ENCODE measurements at regions not wholly inside any gene's neighbourhood (a gene's known extent, or its start where the extent isn't known, plus 50 kb on each side); places are given as distances from the start of the nearest gene placed in this dataset.
"Not testable (repeated sequence)": the region's sequence is repeated elsewhere in the genome, so short reads cannot be mapped to it uniquely, and the experiment has no call there.

GRCh38 chr17:15802917-15803316, 70.8 kb downstream of the TBC1D26 start:
- DNase-seq = not testable (repeated sequence)

DNA sequence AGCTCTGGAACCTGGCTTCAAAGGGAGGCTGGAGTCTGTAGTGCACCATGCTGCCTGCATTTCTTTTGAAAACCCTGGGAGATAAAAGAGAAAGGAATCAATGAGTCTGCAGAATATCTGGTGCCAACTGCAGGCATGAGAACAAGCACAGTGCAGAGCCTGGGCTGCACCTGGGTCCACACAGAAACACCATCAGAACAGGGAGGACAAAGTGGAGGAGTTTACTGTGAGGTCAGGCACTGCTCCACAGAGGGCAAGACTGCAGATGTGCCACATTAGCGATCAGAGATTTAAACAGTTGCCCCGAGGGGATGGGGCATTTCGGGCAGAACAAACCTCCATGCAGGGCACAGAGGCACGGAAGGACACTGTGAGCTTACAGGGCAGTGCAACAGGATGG, 74.7 kb downstream of the TBC1D26 start:
- DNase-seq = not testable (repeated sequence)

- DNase-seq = not testable (repeated sequence)
Measured at GRCh38 chr17:15813388-15813787, 81.3 kb downstream of the TBC1D26 start.

DNA sequence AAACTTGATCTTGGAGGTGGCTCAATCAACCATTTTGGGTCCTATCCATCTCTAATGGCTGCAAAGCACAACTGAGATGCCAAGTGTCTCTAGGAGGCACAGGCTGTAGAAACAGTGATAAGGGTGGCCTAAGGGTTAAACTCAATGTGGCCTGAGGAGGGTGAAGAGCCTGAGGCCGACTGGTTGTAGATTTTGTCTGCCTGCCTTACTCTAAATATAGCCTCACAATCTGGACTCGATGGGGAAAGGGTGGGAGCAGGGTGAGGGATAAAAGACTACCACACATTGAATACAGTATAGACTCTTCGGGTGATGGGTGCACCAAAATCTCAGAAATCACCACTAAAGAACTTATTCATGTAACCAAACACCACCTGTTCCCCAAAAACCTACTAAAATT, 81.9 kb downstream of the TBC1D26 start:
- DNase-seq = not testable (repeated sequence)

DNA sequence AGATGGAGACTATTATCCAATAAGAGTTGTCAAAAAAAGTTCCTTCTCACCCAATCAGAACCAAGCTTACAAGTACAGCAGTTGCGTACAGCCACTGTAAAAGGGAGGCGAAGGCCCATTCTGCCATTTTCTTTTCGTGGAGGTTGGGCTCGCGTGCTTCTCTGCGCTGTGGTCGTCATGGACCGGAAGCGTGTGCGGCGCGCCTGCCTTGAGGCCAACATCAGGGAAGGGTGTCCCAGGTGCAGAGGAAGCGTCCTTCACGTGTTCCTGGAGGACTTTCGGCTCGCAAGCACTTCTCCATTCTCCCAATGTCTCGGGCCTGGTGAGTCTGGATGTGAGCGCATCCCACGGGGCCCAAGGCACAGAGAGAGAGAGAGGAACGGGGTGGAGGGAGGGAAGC, 85.8 kb downstream of the TBC1D26 start:
- DNase-seq = not testable (repeated sequence)

GRCh38 chr17:15822280-15822679, 90.2 kb downstream of the TBC1D26 start:
- DNase-seq = not testable (repeated sequence)

DNA sequence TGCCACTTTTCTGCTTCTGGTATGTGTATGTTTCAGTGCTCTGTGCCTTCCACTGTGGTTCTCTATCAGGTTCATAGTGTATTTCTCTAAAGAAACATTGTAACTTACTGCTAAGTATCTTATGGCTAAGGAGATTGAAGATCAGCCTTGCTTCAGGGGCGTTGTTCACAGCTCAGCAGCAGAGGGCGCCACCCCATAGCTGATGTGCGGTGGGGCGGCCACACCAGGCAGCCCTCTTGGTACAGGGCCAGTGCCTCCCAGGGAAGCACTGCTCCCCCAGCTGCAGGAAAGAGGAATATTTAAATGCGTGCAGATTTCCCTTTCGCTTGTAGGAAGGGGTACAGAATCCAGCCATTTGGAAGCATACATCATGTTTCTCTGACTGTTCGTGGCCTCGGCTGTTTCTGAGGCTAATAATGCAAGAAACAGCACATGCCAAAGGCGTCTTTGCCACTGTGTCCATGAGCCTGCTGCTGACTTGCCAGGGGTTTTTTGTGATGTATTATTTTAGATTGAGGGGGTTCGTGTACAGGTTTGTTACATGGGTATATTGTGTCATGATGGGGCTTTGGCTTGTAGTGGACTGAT, 96.7 kb downstream of the TBC1D26 start:
- DNase-seq = peak; percentile 47

- DNase-seq = not testable (repeated sequence)
Measured at GRCh38 chr17:15830221-15830620, 98.1 kb downstream of the TBC1D26 start.

DNA sequence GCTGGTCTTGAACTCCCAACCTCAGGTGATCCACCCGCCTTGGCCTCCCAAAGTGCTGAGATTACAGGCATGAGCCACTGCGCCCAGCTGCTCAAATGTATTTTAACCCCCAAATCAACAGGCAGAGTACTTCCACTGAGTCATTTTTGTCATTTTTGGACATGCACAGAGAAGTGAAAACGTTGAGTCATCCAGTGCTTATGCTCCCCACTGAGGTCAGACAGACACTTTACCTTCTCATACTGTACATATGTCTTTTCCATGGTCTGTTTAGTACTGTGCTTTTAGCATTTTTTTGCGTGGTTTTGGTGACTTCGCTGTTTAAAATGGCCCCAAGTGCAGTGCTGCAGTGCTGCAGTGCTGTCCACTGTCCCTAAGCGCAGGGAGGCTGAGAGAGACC, 99.1 kb downstream of the TBC1D26 start:
- DNase-seq = not testable (repeated sequence)

DNA sequence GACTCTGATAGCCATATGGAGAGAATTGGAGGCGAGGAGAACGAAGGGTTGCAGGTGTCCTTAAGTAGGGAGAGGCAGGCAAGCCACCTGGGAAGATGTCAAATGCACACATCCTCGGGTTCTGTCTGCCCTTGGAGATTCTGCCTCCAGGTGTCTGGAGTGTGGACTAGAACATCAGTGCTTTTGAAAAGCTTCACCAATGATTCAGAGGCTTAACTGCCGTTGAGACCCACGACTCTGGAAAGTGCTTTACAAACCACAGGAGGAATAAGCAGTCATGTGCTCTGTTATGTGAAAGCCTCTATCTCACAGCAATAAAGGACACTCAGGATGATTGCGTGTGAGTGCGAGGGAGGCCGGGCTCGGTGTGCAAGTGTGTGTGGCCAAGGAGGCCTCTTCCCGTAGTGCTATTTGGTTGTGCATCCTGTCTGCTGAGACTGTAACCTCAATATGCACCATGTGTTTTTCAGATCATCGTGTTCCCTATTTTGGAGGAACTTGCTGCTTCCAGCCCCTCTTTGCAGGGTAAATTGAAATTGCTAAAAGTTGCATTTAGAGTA, 100.9 kb downstream of the TBC1D26 start:
- not testable (repeated sequence) for DNase-seq

- not testable (repeated sequence) for DNase-seq
Measured at GRCh38 chr17:15833890-15834289, 101.8 kb downstream of the TBC1D26 start.

DNA sequence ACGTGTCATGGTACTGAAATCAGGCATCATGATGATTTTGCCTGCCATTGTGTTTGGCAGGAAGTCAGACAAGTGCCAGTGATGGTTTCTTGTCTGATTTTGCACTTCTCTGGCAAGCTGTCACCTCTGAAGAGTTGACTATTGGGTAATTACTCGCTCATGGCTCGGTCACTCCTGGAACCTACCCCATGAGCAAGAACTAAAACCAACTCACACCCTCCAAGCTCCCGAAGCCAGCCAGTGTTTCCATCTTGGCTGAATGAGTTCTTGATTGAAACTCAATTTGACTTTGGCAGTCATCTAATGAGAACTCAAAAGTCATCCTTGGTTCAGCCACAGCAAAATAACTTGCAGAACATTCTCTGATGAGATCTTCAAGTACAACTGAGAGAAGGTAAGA, 103.4 kb downstream of the TBC1D26 start:
- not testable (repeated sequence) for DNase-seq

DNA sequence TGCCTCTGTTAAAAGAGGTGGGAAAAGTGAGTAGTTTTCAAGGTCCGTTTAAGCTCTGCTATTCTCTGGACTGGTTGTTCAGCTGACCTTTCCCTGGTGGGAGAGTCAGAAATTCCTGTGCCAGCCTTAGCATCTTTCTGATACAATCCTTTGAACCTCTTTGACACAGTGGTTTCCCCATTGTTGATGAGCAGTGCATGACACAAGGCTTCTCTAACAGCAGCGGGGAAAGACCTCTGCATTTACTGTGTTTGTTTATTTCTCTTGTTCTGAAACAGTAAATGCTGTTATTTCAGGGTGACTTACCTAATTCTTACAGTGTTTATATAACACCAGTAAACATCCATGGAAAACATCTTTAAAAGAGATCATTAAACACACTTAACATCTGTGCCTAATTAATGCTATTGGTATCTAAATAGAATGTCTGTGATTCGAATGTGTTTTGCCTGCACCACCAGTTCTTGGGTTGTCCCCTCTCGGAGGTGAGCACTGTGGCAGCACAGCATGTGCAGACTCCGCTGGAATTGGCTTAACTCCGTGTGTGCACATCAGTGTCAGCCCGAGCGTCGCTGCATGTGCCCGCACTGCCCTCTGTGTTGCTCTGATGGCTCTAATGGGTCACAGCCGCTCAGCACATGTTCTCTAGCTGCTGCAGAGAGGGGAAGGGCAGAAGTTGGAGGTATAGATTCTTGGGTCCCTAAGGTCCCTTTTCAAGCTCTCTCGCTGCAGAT, 104.3 kb downstream of the TBC1D26 start:
- not testable (repeated sequence) for DNase-seq

DNA sequence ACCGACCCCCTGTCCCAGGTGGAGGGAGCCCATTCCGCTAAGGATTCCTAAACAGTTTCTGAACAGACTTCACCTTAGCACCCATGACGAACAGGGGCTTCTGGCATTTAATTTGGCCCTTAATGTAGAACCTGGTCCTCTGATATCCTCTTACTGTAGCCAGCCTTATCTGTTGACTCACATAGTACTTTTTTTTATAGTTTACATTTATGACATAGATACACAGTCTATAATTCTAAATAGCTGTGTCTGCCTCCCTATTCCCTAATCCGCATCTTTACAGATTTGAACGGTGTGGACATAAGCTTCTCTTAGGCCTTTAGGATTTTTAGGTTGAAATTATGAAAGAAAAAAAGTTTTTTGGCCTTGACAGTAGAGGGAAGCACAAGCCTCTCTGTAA, 104.9 kb downstream of the TBC1D26 start:
- DNase-seq = not testable (repeated sequence)

DNA sequence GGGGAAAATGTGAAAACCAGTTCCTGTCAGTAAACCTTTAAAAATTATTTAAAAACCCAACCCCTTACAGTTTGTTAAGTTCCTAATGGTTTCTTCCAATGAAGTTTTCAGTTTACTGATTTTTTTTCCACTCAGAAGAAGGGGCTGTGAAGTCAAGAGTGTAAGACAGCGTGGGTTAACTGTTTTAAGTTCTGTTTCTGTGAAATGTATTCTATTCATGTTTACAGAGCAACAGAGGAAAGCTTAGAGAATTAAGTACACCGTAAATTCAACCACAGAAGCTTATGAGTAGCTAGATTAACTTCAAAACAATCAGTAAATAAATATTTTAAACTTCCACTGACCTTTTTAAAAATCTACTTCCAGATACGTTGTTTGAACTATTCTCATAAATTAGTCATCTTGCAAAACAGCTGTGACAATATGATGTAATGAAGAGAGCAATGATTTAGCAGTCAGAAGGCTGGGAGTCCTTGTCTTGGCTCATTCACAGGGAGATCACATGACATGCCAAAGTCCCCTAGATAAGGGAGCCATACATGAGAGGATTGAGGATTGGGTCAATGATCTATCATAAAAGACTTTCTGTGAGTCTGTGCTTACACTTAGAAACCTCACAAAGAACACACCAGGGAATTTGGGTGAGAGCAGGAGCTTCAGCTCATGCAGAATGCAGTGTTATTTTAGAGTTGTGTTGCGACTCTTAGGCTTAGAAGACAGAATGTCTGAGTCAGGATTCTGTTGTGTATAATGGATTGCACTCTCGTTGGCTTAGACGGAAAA, 97.3 kb upstream of the ADORA2B start:
- not testable (repeated sequence) for DNase-seq

- not testable (repeated sequence) for DNase-seq
Measured at GRCh38 chr17:15849054-15849453, 95.9 kb upstream of the ADORA2B start.

DNA sequence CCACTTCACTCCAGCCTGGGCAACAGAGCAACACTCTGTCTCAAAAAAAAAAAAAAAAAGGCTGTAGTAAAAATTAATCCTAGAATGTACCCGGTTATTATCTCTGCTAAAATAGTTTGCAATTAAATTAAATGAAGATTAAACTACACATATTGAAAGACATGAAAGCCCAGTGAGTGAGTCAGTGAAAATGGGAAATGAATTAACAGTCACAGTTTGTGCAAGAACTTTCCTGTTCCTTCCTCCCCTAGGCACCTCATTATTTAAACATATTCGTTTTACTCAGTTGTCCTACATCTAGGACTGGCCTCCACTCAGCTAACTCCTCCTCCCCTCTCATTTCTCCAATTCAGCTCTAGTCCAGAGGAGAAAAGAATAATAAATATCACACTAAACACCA, 94.9 kb upstream of the ADORA2B start:
- not testable (repeated sequence) for DNase-seq

DNA sequence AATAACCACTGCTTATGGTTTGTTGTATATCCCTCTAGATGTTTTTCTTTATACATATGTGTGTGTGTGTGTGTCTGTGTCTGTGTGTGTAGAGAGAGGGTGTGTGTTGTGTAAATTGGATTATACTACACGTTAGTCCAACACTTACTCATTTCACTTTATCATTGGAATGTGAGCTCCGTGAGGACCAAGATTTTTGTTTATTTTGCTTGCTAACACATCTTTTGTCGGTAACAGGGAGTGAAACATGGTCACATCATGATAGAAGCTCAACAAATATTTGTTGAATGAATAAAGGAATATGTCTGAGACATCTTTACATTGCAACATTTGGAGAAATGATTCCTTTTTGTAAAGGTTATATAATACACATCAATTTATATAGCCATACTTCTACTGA, 94.2 kb upstream of the ADORA2B start:
- DNase-seq = not testable (repeated sequence)

- not testable (repeated sequence) for DNase-seq
Measured at GRCh38 chr17:15852863-15853262, 92.1 kb upstream of the ADORA2B start.

DNA sequence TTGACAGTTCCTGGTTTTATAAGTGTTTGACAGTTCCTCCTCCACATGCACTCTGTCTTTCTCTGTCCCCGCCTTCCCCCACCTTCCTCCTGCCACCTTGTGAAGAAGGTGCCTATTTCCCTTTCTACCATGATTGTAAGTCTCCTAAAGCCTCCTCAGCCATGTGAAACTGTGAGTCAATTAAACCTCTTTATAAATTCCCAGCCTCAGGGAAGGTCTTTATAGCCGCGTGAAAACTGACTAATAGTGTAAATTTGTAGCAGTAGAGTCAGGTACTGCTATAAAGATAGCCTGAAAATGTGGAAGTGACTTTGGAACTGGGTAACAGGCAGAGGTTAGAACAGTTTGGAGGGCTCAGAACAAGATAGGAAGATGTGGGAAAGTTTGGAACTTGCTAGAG, 88.7 kb upstream of the ADORA2B start:
- not testable (repeated sequence) for DNase-seq

- not testable (repeated sequence) for DNase-seq
Measured at GRCh38 chr17:15856745-15857144, 88.2 kb upstream of the ADORA2B start.

- not testable (repeated sequence) for DNase-seq
Measured at GRCh38 chr17:15858082-15858481, 86.8 kb upstream of the ADORA2B start.

GRCh38 chr17:15860774-15861173, 84.2 kb upstream of the ADORA2B start:
- DNase-seq = not testable (repeated sequence)
